ENCODE measurements at regions not wholly inside any gene's neighbourhood (a gene's known extent, or its start where the extent isn't known, plus 50 kb on each side); places are given as distances from the start of the nearest gene placed in this dataset.
"Not testable (repeated sequence)": the region's sequence is repeated elsewhere in the genome, so short reads cannot be mapped to it uniquely, and the experiment has no call there.

DNA sequence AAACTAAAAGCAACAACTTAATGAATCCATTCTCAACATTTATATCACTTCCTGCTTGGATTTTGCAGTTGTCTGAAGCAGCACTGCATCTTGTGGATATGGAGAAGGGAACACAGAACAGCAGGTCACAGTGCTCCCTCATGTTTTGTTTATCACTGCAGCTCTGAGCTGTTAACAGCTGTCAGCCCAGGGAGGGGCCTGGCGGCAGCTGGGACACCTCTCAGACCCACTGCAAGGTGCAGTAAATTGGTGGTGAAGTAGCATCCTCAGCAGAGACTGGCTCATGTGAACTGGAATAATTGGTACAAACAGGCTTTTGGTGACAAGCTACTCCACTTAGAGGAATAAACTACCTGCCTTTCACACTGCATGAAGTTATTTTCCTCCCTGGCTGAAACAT is 170.4 kb downstream of the LIG4 start:
- H3K9me2 ChIP-seq (replicated peaks; ENCODE audit: low read length) = no peaks in the 10 kb centered on the region
- H3K27ac ChIP-seq (ENCODE audit: low read length) = no peak overlapping the region
- ATAC-seq = no peak
- no peak overlapping the region for H3K9ac ChIP-seq (ENCODE audit: low read length)
- no peaks in the 10 kb centered on the region for H3K9me3 ChIP-seq (ENCODE audit: low read length)
- H3K4me2 ChIP-seq (ENCODE audit: low read length) = no peak overlapping the region
- no peaks in the 10 kb centered on the region for H3K27me3 ChIP-seq (ENCODE audit: low read length)
- no peaks in the 10 kb centered on the region for H3K79me2 ChIP-seq (ENCODE audit: low read length)
- no peak for DNase-seq
- TF ChIP-seq EZH2 (IDR thresholded peaks at IDR 0.05; ENCODE audit: low read length, unreplicated experiment) = no peak
- TF ChIP-seq, protein P1, sequence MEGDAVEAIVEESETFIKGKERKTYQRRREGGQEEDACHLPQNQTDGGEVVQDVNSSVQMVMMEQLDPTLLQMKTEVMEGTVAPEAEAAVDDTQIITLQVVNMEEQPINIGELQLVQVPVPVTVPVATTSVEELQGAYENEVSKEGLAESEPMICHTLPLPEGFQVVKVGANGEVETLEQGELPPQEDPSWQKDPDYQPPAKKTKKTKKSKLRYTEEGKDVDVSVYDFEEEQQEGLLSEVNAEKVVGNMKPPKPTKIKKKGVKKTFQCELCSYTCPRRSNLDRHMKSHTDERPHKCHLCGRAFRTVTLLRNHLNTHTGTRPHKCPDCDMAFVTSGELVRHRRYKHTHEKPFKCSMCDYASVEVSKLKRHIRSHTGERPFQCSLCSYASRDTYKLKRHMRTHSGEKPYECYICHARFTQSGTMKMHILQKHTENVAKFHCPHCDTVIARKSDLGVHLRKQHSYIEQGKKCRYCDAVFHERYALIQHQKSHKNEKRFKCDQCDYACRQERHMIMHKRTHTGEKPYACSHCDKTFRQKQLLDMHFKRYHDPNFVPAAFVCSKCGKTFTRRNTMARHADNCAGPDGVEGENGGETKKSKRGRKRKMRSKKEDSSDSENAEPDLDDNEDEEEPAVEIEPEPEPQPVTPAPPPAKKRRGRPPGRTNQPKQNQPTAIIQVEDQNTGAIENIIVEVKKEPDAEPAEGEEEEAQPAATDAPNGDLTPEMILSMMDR (conservative IDR thresholded peaks at IDR 0.05; ENCODE audit: low read depth, low read length) = no peak
- no peak for TF ChIP-seq EZH2phosphoT487 (IDR thresholded peaks at IDR 0.05; ENCODE audit: borderline replicate concordance, low read length)
- no peak overlapping the region for H2AFZ ChIP-seq (ENCODE audit: low read length)
- H3F3A ChIP-seq (ENCODE audit: low read length, unreplicated experiment) = no peaks in the 10 kb centered on the region
- no peak overlapping the region for H3K4me3 ChIP-seq (ENCODE audit: low read length)
- no TSS peak for BruUV-seq (replicated peaks)
- ChIA-PET POLR2A (ENCODE audit: unreplicated experiment) (no interaction called here), CTCF (no interaction called here)
- intact Hi-C loops (cut with micrococcal nuclease) = no loop called here
- no peaks in the 10 kb centered on the region for H3K4me1 ChIP-seq (ENCODE audit: insufficient read depth, low read length)
- H3K36me3 ChIP-seq (ENCODE audit: low read depth, low read length) = no peaks in the 10 kb centered on the region
- no peaks in the 10 kb centered on the region for H4K20me1 ChIP-seq (ENCODE audit: low read length)

DNA sequence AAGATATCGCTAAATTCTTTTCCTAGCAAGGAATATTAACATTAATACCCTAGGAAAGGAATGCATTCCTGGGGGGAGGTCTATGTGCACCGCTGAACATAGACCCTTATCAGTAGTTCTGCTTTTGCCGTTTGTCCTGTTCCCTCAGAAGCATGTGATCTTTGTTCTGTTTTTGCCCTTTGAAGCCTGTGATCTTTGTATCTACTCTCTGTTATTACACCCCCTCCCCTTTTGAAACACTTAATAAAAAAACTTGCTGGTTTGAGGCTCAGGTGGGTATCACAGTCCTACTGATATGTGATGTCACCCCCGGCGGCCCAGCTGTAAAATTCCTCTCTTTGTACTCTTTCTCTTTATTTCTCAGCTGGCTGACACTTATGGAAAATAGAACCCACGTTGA is 172.5 kb downstream of the LIG4 start:
- H3K79me2 ChIP-seq (ENCODE audit: low read length); BruUV-seq (replicated peaks); H3K9ac ChIP-seq (ENCODE audit: low read length); DNase-seq; H2AFZ ChIP-seq (ENCODE audit: low read length); H4K20me1 ChIP-seq (ENCODE audit: low read length); H3K4me1 ChIP-seq (ENCODE audit: insufficient read depth, low read length); H3K4me2 ChIP-seq (ENCODE audit: low read length); H3K36me3 ChIP-seq (ENCODE audit: low read depth, low read length); H3K27ac ChIP-seq (ENCODE audit: low read length); POLR2A ChIA-PET (ENCODE audit: unreplicated experiment); H3K4me3 ChIP-seq (ENCODE audit: low read length); H3K27me3 ChIP-seq (ENCODE audit: low read length); CTCF ChIA-PET; ATAC-seq; H3F3A ChIP-seq (ENCODE audit: low read length, unreplicated experiment); H3K9me3 ChIP-seq (ENCODE audit: low read length); intact Hi-C loops (cut with micrococcal nuclease); H3K9me2 ChIP-seq (replicated peaks; ENCODE audit: low read length): not testable (repeated sequence)

DNA sequence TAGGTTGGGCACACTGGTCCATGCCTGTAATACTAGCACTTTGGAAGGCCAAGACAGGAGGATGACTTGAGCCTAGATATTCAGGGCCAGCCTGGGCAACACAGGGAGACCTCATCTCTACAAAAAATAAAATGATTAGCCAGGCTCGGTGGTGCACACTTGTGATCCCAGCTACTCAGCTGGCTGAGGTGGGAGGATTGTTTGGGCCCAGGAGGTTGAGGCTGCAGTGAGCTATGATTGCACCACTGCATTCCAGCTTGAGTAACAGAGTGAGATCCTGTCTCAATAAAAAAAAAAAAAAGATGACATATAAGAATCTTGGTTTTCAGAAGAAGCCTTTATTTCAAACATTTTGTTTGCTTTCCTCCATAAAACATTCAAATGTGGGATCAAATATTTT is 178.0 kb downstream of the LIG4 start:
- Histone ChIP-seq H3K9me2 (replicated peaks; ENCODE audit: low read length) (no peaks in the 10 kb centered on the region), H3K9me3 (ENCODE audit: low read length) (no peaks in the 10 kb centered on the region), H3K4me3 (ENCODE audit: low read length) (no peak overlapping the region), H3K27me3 (ENCODE audit: low read length) (no peaks in the 10 kb centered on the region), H4K20me1 (ENCODE audit: low read length) (no peaks in the 10 kb centered on the region), H3K79me2 (ENCODE audit: low read length) (no peaks in the 10 kb centered on the region), H3F3A (ENCODE audit: low read length, unreplicated experiment) (no peaks in the 10 kb centered on the region), H3K9ac (ENCODE audit: low read length) (no peak overlapping the region), H3K36me3 (ENCODE audit: low read depth, low read length) (no peaks in the 10 kb centered on the region), H3K4me2 (ENCODE audit: low read length) (no peak overlapping the region), H3K27ac (ENCODE audit: low read length) (no peak overlapping the region), H2AFZ (ENCODE audit: low read length) (no peak overlapping the region), H3K4me1 (ENCODE audit: insufficient read depth, low read length) (peaks cover 3% of the 10 kb centered on the region; the same call in 1 of the 2 replicates)
- TF ChIP-seq, protein P1 (conservative IDR thresholded peaks at IDR 0.05; ENCODE audit: low read depth, low read length) = no peak
- TF ChIP-seq EZH2phosphoT487 (IDR thresholded peaks at IDR 0.05; ENCODE audit: borderline replicate concordance, low read length) = no peak
- no peak for TF ChIP-seq EZH2 (IDR thresholded peaks at IDR 0.05; ENCODE audit: low read length, unreplicated experiment)
- ChIA-PET CTCF (no interaction called here), POLR2A (ENCODE audit: unreplicated experiment) (no interaction called here)
- no peak for DNase-seq
- no TSS peak for BruUV-seq (replicated peaks)
- intact Hi-C loops (cut with micrococcal nuclease) = no loop called here
- no peak for ATAC-seq

All from PC-3 (cell line).